GM20000 (cell line): ENCODE measurements at regions not wholly inside any gene's neighbourhood (a gene's known extent, or its start where the extent isn't known, plus 50 kb on each side); places are given as distances from the start of the nearest gene placed in this dataset.

ENCODE experiments used
- DNase-seq: peaks from one replicate; pipeline ENCODE4 v3.0.0; 2012; ENCODE audit warnings: low spot score
- TF ChIP-seq, protein P1 (sequence below): IDR thresholded peaks from 2 replicates; pipeline ENCODE4 v1.5.1; 2012; ENCODE audit warnings: mild to moderate bottlenecking, control low read depth; ENCODE audit errors: extremely low read depth, missing control alignments

DNA sequence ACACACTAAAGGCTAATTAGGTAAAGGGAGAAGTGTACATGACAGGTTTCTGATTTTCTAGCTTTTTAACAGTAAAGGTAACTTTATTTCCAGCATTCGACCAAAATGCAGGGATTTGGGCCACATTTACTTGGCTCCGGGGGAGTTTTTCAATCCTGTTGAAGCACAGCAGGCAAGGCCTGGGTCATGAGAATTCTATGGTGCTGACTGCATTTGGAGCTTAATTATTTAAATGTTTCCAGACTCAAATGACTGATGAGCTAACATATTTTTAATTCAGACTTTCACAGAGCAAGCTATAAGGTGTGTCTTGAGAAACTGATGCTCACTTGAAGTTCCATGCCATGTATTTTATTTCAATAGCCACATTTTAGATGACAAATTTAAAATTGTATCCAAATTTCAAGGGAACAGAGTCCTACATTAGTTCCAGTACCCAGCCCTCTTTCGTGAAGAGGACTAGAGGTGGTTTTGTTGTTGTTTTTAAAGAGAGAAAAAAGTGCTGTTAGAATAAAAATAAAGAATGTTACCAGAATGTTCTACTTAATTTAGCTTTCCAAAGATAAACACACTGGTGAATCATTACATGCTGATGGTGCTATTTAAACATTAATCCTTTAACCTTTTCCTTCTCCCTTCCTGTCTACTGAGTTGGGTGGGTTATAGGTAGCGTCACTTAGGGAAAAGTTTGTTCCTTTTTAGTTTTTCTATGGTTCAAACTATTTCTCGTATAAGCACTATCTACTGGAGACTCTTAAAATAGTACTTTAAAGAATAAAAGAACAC lies 82.3 kb upstream of the PHACTR2 start:
- no peak for DNase-seq
- TF ChIP-seq, protein P1, sequence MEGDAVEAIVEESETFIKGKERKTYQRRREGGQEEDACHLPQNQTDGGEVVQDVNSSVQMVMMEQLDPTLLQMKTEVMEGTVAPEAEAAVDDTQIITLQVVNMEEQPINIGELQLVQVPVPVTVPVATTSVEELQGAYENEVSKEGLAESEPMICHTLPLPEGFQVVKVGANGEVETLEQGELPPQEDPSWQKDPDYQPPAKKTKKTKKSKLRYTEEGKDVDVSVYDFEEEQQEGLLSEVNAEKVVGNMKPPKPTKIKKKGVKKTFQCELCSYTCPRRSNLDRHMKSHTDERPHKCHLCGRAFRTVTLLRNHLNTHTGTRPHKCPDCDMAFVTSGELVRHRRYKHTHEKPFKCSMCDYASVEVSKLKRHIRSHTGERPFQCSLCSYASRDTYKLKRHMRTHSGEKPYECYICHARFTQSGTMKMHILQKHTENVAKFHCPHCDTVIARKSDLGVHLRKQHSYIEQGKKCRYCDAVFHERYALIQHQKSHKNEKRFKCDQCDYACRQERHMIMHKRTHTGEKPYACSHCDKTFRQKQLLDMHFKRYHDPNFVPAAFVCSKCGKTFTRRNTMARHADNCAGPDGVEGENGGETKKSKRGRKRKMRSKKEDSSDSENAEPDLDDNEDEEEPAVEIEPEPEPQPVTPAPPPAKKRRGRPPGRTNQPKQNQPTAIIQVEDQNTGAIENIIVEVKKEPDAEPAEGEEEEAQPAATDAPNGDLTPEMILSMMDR: no peak

DNA sequence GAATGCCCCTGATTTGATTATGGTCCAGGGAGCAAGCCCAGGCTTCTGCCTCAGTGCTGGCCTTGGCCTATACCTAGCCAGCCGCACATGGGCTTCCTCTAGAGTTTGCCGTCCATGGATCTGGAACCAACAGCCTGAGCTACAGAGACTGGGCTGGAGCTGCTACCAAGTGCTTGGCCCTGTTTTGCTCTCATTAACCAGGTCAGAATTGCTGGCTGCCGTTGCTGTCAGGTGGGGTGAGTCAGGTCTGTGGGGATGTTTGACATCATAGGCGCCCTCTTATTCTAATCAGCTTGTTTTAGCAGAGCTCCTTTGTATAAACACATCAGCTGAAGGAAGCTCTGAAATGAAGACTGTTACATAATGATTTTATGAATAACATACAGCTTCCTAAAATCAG lies 83.1 kb upstream of the PHACTR2 start:
- DNase-seq: no peak
- TF ChIP-seq, protein P1: no peak

DNA sequence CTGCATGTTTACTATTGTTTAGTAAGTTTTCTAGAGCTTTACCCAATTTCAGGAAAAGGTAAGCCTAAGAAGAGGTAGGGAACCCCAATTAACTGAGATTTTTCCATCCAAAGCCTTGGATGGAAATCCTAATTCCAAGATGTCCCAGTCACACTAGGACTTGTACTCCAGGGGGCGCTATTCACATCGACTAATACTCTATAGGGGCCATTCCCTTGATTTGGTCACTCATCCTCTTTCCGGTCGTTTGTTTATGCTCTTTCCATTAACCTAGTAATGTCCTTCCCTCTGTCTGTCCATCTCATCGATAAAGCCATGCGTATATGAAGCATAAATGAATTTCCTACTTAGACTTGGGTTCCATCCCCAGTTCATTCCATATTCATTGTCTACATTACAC lies 80.8 kb upstream of the FUCA2 start:
- TF ChIP-seq, protein P1: no peak
- no peak for DNase-seq

DNA sequence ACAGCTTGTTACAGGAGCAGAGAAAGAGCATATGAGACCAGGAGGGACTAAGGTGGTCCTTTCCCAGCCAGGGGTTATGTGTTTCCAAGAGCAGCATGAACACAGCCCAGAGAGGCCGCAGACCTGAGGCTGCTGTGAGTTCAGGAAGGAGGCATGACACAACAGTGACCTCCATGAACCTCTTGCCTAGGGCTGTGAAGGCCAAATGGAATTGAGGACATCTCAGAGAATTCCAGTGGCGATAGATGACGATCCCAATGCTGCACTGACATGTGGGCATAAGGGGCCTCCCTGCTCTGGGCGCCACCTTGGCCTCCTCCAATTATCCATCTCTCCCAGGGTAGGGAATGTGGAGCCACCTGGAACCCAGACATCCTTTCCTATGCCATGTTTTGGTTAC lies 79.9 kb upstream of the FUCA2 start:
- TF ChIP-seq, protein P1: no peak
- DNase-seq: no peak

DNA sequence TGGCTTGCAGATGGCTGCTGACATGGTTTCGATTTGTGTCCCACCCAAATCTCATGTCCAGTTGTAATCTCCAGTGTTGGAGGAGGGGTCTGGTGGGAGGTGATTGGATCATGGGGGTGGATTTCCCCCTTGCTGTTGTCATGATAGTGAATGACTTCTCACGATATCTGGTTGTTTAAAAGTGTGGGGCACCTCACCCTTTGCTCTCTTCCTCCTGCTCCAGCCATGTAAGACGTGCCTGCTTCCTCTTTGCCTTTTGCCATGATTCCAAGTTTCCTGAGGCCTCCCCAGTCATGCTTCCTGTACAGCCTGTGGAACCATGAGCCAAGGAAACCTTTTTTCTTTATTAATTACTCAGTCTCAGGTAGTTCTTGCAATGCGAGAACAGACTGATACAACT lies 77.6 kb upstream of the FUCA2 start:
- TF ChIP-seq, protein P1: no peak
- DNase-seq: no peak

DNA sequence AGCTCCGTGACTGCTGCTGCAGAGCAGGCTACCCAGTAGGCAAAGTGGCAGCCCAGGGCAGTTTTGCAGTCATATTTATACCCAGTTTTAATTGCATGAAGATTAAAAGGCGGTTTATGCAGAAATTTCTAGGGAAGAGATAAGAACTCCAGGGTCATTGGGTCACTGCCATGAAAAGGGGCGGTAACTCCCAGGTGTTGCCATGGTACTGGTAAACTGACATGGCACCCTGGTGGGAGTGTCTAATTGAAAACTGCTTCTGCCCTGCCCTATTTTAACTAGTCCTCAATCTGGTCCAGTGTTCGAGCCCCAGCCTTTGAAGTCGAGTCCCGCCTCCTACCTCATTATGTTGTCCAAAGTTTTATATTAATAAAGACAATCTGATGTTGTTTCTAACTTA lies 75.0 kb upstream of the FUCA2 start:
- DNase-seq: no peak
- TF ChIP-seq, protein P1: no peak

DNA sequence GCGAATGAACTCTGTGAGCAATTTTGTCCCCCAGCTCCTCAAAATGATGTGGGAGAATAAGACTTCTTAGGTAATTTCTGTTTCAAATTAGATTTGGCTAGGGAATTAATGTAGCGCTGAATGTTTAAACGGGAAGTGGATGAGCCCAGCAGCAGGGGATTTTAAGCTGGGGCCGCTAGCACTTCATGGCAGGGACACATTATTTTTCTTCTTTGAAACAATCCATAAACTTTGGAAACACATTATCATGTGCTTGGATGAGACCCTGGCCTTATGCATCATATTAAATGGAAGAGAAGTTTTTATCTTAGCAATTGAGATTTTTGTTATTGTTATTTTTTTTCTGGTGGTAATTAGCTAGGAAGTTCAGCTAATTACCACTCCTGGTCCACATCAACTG lies 74.2 kb upstream of the FUCA2 start:
- DNase-seq: no peak
- TF ChIP-seq, protein P1: no peak
